Testis (tissue), 2 donors: ENCODE measurements at regions not wholly inside any gene's neighbourhood (a gene's known extent, or its start where the extent isn't known, plus 50 kb on each side); places are given as distances from the start of the nearest gene placed in this dataset.
"Not testable (repeated sequence)": the region's sequence is repeated elsewhere in the genome, so short reads cannot be mapped to it uniquely, and the experiment has no call there.

ENCODE experiments used
- DNase-seq: peaks from one replicate; pipeline ENCODE4 v3.0.0-alpha.2; 2019
- H3K27ac ChIP-seq, 2 donors: fragments of 200-600 bp; sonication (generic); one replicate each; pipeline ENCODE4 v1.5.1; 2019
- H3K27me3 ChIP-seq: fragments of 200-600 bp; sonication (generic); one replicate; pipeline ENCODE4 v1.5.1; 2019
- H3K36me3 ChIP-seq: fragments of 200-600 bp; sonication (generic); one replicate; pipeline ENCODE4 v1.5.1; 2017; ENCODE audit warnings: low read depth; ENCODE audit errors: missing control alignments
- H3K4me1 ChIP-seq: fragments of 200-600 bp; sonication (generic); one replicate; pipeline ENCODE4 v1.5.1; 2019
- H3K4me3 ChIP-seq, 2 donors: fragments of 200-600 bp; sonication (generic); one replicate each; pipeline ENCODE4 v1.5.1; 2017 to 2019
- H3K9me3 ChIP-seq: fragments of 200-600 bp; sonication (generic); one replicate; pipeline ENCODE4 v1.5.1; 2017
- POLR2A ChIP-seq: fragments of 450-650 bp; IDR thresholded peaks from one replicate; pipeline ENCODE4 v1.6.1; 2017; ENCODE audit warnings: antibody characterized with exemption, mild to moderate bottlenecking, moderate library complexity
- WGBS, 2 donors: methylation state at CpG; one replicate each; pipeline ENCODE4 v1.1.5; 2018; 5-methylcytosine and 5-hydroxymethylcytosine counted together
- intact Hi-C: fragments of 100-400 bp; cut with DNase I; formaldehyde crosslinking; loops from one replicate; pipeline ENCODE4 v1.15.1; 2023; ENCODE audit warnings: low total_unique reads
- TF ChIP-seq, protein P1 (sequence below), 3 experiments: fragments of 450-650 bp in 2 of 3; fragments of 200-600 bp in 1 of 3; sonication (generic) in 1 of 3; IDR thresholded peaks; one replicate each; pipeline ENCODE4 v1.5.1; 2016 to 2019; ENCODE audit warnings: antibody characterized with exemption in 3 of 3, mild to moderate bottlenecking in 2 of 3, moderate library complexity in 1 of 3

DNA sequence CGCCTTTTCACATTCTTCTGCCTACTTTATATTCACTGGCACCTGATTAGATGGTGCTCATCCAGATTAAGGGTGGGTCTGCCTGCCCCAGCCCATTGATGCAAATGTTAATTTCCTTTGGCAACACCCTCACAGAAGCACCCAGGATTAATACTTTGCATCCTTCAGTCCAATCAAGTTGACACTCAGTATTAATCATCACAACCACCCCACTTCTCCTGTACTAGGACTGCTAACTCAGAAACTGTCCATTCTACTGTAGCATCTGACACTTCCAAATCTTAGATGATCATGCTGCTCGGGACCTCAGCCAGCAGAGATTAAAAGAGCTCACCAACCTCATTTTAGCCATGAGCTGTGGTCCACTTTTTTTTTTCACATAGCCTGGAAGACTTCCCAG lies 268.5 kb downstream of the SATB2 start:
- Histone ChIP-seq H3K4me1 (no peaks in the 10 kb centered on the region), H3K27me3 (no peaks in the 10 kb centered on the region), H3K36me3 (no peaks in the 10 kb centered on the region), H3K4me3 (no peak overlapping the region), H3K27ac (no peak overlapping the region), H3K9me3 (no peaks in the 10 kb centered on the region)
- DNase-seq: no peak
- 67 to 82% methylated on average over 2 of the region's 2 CpGs for WGBS, 2 donors
- no peak for TF ChIP-seq POLR2A
- TF ChIP-seq, protein P1, sequence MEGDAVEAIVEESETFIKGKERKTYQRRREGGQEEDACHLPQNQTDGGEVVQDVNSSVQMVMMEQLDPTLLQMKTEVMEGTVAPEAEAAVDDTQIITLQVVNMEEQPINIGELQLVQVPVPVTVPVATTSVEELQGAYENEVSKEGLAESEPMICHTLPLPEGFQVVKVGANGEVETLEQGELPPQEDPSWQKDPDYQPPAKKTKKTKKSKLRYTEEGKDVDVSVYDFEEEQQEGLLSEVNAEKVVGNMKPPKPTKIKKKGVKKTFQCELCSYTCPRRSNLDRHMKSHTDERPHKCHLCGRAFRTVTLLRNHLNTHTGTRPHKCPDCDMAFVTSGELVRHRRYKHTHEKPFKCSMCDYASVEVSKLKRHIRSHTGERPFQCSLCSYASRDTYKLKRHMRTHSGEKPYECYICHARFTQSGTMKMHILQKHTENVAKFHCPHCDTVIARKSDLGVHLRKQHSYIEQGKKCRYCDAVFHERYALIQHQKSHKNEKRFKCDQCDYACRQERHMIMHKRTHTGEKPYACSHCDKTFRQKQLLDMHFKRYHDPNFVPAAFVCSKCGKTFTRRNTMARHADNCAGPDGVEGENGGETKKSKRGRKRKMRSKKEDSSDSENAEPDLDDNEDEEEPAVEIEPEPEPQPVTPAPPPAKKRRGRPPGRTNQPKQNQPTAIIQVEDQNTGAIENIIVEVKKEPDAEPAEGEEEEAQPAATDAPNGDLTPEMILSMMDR (IDR thresholded peaks at IDR 0.05): no peak
- intact Hi-C loops: no loop called here

- H3K4me3 ChIP-seq: no peak overlapping the region
- 61 to 77% methylated on average over 2 of the region's 2 CpGs for WGBS, 2 donors
- H3K36me3 ChIP-seq: no peaks in the 10 kb centered on the region
- H3K4me1 ChIP-seq: no peaks in the 10 kb centered on the region
- TF ChIP-seq, protein P1 (IDR thresholded peaks at IDR 0.05): no peak
- TF ChIP-seq POLR2A: no peak
- no peaks in the 10 kb centered on the region for H3K9me3 ChIP-seq
- no peaks in the 10 kb centered on the region for H3K27me3 ChIP-seq
- no peak for DNase-seq
- no peak overlapping the region for H3K27ac ChIP-seq
- intact Hi-C loops: no loop called here
These were observed 271.4 kb downstream of the SATB2 start for GRCh38 chr2:199186301-199186751.

DNA sequence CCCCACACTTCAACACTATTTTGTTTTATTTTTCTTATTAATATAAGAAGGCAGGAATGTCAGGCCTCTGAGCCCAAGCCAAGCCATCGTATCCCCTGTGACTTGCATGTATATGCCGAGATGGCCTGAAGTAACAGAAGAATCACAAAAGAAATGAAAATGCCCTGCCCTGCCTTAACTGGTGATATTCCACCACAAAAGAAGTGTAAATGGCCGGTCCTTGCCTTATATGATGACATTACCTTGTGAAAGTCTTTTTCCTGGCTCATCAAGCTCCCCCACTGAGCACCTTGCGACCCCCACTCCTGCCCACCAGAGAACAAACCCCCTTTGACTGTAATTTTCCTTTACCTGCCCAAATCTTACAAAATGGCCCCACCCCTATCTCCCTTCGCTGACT lies 272.6 kb downstream of the SATB2 start:
- H3K4me1 ChIP-seq, H3K9me3 ChIP-seq, intact Hi-C loops, H3K27ac ChIP-seq, H3K27me3 ChIP-seq, DNase-seq, H3K36me3 ChIP-seq, H3K4me3 ChIP-seq: not testable (repeated sequence)
- WGBS, 2 donors: 78 to 88% methylated on average over 5 of the region's 5 CpGs

GRCh38 chr2:199163613-199164458 lies 293.9 kb downstream of the SATB2 start:
- H3K9me3 ChIP-seq: no peaks in the 10 kb centered on the region
- H3K4me1 ChIP-seq: peaks cover 3% of the 10 kb centered on the region
- no peak overlapping the region for H3K27ac ChIP-seq
- H3K36me3 ChIP-seq: no peaks in the 10 kb centered on the region
- TF ChIP-seq POLR2A: no peak
- TF ChIP-seq, protein P1 (IDR thresholded peaks at IDR 0.05): no peak
- 86 to 87% methylated on average over 5 of the region's 5 CpGs for WGBS, 2 donors
- intact Hi-C loops: no loop called here
- no peaks in the 10 kb centered on the region for H3K27me3 ChIP-seq
- DNase-seq: no peak
- no peak overlapping the region for H3K4me3 ChIP-seq

DNA sequence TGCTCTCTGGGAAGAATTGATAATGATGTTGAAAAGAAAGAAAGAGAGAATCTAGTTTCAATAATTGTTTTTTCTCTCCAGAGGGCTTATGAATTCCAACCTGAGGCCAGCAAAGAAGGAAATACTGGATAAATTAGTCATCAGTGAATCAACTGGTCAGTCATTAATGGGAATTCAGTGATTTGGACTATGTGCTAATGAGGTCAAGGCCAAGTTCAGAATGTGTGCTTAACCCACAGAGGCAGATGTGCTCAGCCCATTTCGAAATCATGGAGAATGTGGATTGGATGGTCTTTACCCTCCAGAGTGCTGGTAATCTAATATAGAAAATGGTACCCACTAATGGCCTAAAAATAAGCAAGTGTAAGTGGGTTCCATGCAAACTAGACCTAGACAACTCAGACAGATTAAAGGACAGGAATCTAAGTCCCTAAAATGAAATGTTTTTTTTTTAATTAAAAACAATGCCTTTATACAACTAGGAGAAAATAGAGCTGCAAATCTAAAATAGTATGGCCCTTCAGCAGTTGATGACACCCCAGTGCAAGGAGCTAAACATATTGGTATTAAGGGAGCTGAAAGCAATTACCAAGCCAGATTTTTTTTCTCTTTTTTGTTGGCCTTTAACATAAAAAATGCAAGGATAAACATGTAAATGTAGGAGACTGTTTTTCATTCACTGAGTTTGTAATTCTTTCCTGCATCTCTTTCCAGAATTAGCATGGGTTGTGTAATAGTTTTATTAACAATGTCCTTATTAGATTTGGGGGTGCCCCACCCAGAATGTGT lies 296.9 kb downstream of the SATB2 start:
- Histone ChIP-seq H3K36me3 (no peaks in the 10 kb centered on the region), H3K4me1 (peaks cover 3% of the 10 kb centered on the region), H3K4me3 (no peak overlapping the region), H3K27me3 (no peaks in the 10 kb centered on the region), H3K9me3 (no peaks in the 10 kb centered on the region), H3K27ac (no peak overlapping the region)
- 47 to 55% methylated on average over 1 of the region's 1 CpG for WGBS, 2 donors
- intact Hi-C loops: no loop called here
- TF ChIP-seq, protein P1 (IDR thresholded peaks at IDR 0.05): no peak
- TF ChIP-seq POLR2A: no peak
- peak; percentile 15 for DNase-seq
